GM21786 (cell line): ENCODE measurements at regions not wholly inside any gene's neighbourhood (a gene's known extent, or its start where the extent isn't known, plus 50 kb on each side); places are given as distances from the start of the nearest gene placed in this dataset.

Source experiments
- ATAC-seq: cut with Tn5 transposase; IDR thresholded peaks from one replicate; pipeline ENCODE4 v1.9.1; 2021; ENCODE audit not compliant: unreplicated experiment

DNA sequence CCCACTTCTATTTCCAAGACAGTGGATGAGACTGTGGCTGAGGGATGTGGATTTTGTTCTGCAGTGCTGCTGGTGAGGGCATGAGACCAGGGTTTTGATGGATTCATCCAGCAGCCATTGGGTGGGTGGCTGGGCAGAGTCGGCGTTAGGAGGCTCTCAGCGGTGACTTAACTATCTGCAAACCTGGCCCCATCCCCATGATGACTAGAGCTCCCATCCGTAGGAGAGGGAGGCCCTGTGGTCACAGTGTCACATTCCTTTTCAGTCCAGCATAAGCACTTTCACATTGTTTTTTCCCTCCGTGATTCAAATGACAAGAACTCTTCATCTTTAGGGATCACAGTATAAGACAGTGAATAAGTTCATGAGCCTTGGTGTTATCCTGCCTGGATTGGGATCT lies 60.4 kb upstream of the SPRY4 start:
- no peak for ATAC-seq

DNA sequence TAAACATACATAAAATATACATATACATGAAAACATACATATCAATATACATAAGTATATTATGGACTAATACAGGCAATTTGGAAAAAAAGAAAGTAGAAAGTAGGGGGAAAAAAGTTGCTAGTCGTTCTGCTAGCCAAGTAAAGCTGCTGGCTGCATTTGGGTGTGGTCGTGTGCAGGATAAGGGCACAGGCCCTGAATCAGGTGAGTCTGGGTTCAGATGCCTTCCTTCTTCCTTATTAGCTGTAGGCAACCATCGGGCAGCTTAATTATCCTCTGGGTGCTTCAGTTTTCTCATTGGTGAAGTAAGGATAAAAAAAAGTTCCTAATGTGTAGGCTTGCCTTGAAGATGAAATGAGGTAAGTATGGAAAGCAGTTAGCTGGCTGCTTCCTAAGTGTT lies 59.2 kb upstream of the SPRY4 start:
- no peak for ATAC-seq

DNA sequence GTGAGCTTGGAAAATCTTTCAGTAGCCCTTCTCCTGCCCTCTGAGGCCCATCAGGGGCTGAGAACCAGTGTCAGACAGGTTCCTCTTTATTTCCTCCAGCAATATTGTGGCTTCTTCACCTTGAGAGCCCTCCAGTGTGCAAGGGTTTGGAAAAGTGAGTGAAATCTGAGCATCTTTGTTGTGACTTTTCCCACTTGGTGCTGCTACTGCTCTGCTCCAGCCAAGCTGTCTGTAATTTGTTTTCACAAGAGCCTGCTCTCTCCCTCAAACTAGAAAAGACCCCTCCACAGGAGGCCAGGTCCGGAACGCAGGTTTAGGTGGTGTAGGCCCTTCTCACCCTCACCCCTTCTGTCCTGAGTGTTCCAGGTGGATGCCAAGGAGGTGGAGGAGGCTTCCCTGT lies 57.4 kb upstream of the SPRY4 start:
- ATAC-seq, result no peak

- ATAC-seq, result no peak
These were observed 54.2 kb upstream of the SPRY4 start for GRCh38 chr5:142378737-142379634.

- no peak for ATAC-seq
These were observed 51.2 kb upstream of the SPRY4 start for GRCh38 chr5:142375944-142376411.
